Erythroblast (primary cell): ENCODE measurements at regions not wholly inside any gene's neighbourhood (a gene's known extent, or its start where the extent isn't known, plus 50 kb on each side); places are given as distances from the start of the nearest gene placed in this dataset.

Experiments
- GATA1 ChIP-seq: IDR thresholded peaks from 2 replicates; pipeline ENCODE4 v1.6.1; 2011; ENCODE audit warnings: low read depth, mild to moderate bottlenecking, control low read depth, low read length, moderate library complexity
- POLR2A ChIP-seq: IDR thresholded peaks from 2 replicates; pipeline ENCODE4 v1.6.1; 2011; ENCODE audit warnings: mild to moderate bottlenecking, low read length

GRCh38 chr18:24985586-24985985 lies 366.4 kb downstream of the ZNF521 start:
- TF ChIP-seq POLR2A (no peak), GATA1 (no peak)
